Tibial nerve (tissue), 3 donors: ENCODE measurements at regions not wholly inside any gene's neighbourhood (a gene's known extent, or its start where the extent isn't known, plus 50 kb on each side); places are given as distances from the start of the nearest gene placed in this dataset.

ENCODE experiments used
- EP300 ChIP-seq, 2 donors: sonication (generic); formaldehyde crosslinking; IDR thresholded peaks; one replicate each; pipeline ENCODE4 v1.6.1; 2017; ENCODE audit warnings: antibody characterized with exemption in 2 of 2, mild to moderate bottlenecking in 1 of 2
- POLR2A ChIP-seq, 2 donors: fragments of 450-650 bp; IDR thresholded peaks; one replicate each; pipeline ENCODE4 v1.6.1; 2017; ENCODE audit warnings: antibody characterized with exemption in 2 of 2, mild to moderate bottlenecking in 2 of 2, moderate library complexity in 2 of 2

DNA sequence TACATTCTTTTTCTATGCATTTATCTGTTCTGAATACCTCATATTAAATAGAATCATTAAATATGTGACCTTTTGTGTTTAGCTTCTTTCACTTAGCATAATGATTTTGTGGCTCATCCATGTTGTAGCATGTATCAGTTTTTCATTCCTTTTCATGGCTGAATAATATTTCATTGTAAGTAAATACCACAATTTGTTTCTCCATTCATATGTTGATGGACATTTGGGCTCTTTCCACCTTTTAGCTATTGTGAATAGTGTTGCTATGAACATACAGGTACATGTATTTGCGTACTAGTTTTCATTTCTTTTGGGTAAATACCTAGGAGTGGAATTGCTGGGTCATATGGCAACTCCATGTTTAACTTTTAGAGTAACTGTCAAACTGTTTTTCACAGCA is 85.1 kb downstream of the GNL3L start:
- no peak for TF ChIP-seq POLR2A (IDR thresholded peaks at IDR 0.05)
- TF ChIP-seq EP300 (IDR thresholded peaks at IDR 0.05), result no peak
